MM.1S (cell line): ENCODE measurements at regions not wholly inside any gene's neighbourhood (a gene's known extent, or its start where the extent isn't known, plus 50 kb on each side); places are given as distances from the start of the nearest gene placed in this dataset.

Experiments
- CTCF ChIP-seq: fragments of 300-600 bp; sonication (generic); IDR thresholded peaks from 2 replicates; pipeline ENCODE4 v1.5.1; 2016; ENCODE audit warnings: antibody characterized with exemption, low read length, mixed read lengths
- EZH2 ChIP-seq: fragments of 300-600 bp; sonication (generic); optimal IDR thresholded peaks from 2 replicates; pipeline ENCODE3; 2017; ENCODE audit warnings: low read depth, mild to moderate bottlenecking, antibody characterized with exemption, low read length, mixed read lengths
- EZH2phosphoT487 ChIP-seq: fragments of 300-600 bp; sonication (generic); IDR thresholded peaks from 2 replicates; pipeline ENCODE4 v1.6.1; 2018; ENCODE audit warnings: antibody characterized with exemption, low read length

GRCh38 chr20:63057171-63058117, 50.7 kb upstream of the BHLHE23 start:
- TF ChIP-seq CTCF (no peak), EZH2 (no peak), EZH2phosphoT487 (no peak)
